ENCODE measurements at regions not wholly inside any gene's neighbourhood (a gene's known extent, or its start where the extent isn't known, plus 50 kb on each side); places are given as distances from the start of the nearest gene placed in this dataset.

GRCh38 chr11:70542811-70543210, 144.5 kb downstream of the CTTN start:
- no peak overlapping the region for H2AFZ ChIP-seq
- TF ChIP-seq CTCF (conservative IDR thresholded peaks at IDR 0.05; ENCODE audit: low read depth in 2 of 2): no peak
- TF ChIP-seq EZH2 (IDR thresholded peaks at IDR 0.05; ENCODE audit: low read depth, unreplicated experiment): no peak
- no peak for TF ChIP-seq NANOG (IDR thresholded peaks at IDR 0.05; ENCODE audit: borderline replicate concordance)
- TF ChIP-seq ZNF331 (CRISPR knock-in tag; IDR thresholded peaks at IDR 0.05; ENCODE audit: low read depth): no peak
- no peak for TF ChIP-seq JUNB (IDR thresholded peaks at IDR 0.05; ENCODE audit: unreplicated experiment)
- TF ChIP-seq, protein P1, sequence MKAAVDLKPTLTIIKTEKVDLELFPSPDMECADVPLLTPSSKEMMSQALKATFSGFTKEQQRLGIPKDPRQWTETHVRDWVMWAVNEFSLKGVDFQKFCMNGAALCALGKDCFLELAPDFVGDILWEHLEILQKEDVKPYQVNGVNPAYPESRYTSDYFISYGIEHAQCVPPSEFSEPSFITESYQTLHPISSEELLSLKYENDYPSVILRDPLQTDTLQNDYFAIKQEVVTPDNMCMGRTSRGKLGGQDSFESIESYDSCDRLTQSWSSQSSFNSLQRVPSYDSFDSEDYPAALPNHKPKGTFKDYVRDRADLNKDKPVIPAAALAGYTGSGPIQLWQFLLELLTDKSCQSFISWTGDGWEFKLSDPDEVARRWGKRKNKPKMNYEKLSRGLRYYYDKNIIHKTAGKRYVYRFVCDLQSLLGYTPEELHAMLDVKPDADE (IDR thresholded peaks at IDR 0.05): no peak
- TF ChIP-seq STAT1 (IDR thresholded peaks at IDR 0.05; ENCODE audit: unreplicated experiment): no peak
- TF ChIP-seq ZNF114 (CRISPR knock-in tag; IDR thresholded peaks at IDR 0.05): no peak
- TF ChIP-seq EZH2phosphoT487 (IDR thresholded peaks at IDR 0.05; ENCODE audit: unreplicated experiment): no peak
- no peak for TF ChIP-seq REST (IDR thresholded peaks at IDR 0.05; ENCODE audit: unreplicated experiment)
- no peak for TF ChIP-seq CREB1 (CRISPR knock-in tag; IDR thresholded peaks at IDR 0.05; ENCODE audit: low read depth)
- no peak for TF ChIP-seq ZNF462 (CRISPR knock-in tag; IDR thresholded peaks at IDR 0.05)
- H3F3A ChIP-seq (replicated peaks; ENCODE audit: low read depth): no peaks in the 10 kb centered on the region
- H3K4me1 Mint-ChIP-seq: peaks cover 30% of the 10 kb centered on the region
- H3K4me2 ChIP-seq: no peak overlapping the region
- H3K36me3 Mint-ChIP-seq (ENCODE audit: low read depth): peaks cover 2% of the 10 kb centered on the region; the same call in 1 of the 3 replicates
- peaks cover 17% of the 10 kb centered on the region for H3K4me1 ChIP-seq (ENCODE audit: insufficient read depth)
- no peaks in the 10 kb centered on the region for H3K27me3 ChIP-seq (ENCODE audit: insufficient read depth)
- H3K27me3 Mint-ChIP-seq (ENCODE audit: insufficient read depth, low read depth, poor library complexity): peaks cover 23% of the 10 kb centered on the region
- no peak overlapping the region for H3K4me3 ChIP-seq
- no peak overlapping the region for H3K4me3 Mint-ChIP-seq
- H3K36me3 ChIP-seq (ENCODE audit: insufficient read depth): no peaks in the 10 kb centered on the region
- no peaks in the 10 kb centered on the region; the same call in 1 of the 2 replicates for H4K20me1 ChIP-seq (replicated peaks; ENCODE audit: insufficient read depth)
- H3K9me2 ChIP-seq (ENCODE audit: insufficient read depth): no peaks in the 10 kb centered on the region
- no peak for DNase-seq (ENCODE audit: low spot score)
- no peaks in the 10 kb centered on the region; the same call in 2 of the 3 replicates for H3K9me3 Mint-ChIP-seq
- ATAC-seq: no peak
- H3K27ac ChIP-seq (ENCODE audit: low read depth): no peak overlapping the region
- H3K79me2 ChIP-seq (replicated peaks; ENCODE audit: insufficient read depth): peaks cover 4% of the 10 kb centered on the region; the same call in 1 of the 2 replicates
- H3K27ac Mint-ChIP-seq: no peak overlapping the region

Data from GM23338 (cell line).